ENCODE measurements at regions not wholly inside any gene's neighbourhood (a gene's known extent, or its start where the extent isn't known, plus 50 kb on each side); places are given as distances from the start of the nearest gene placed in this dataset.

GRCh38 chr20:48100483-48100882 is 315.2 kb upstream of the SULF2 start:
- no peak overlapping the region for H3K4ac ChIP-seq (ENCODE audit: low read depth, low read length)
- no peak overlapping the region for H4K91ac ChIP-seq (ENCODE audit: low read depth, low read length)
- WGBS (ENCODE audit: extremely low coverage, insufficient coverage, insufficient read length), result no CpG with 5 or more reads among the region's 3 CpGs
- H3K4me1 ChIP-seq (ENCODE audit: control insufficient read depth in 1 of 2, insufficient read depth in 2 of 2, low read length in 2 of 2), result no peaks in the 10 kb centered on the region
- no peak overlapping the region for H2BK12ac ChIP-seq (ENCODE audit: low read length)
- H3K79me2 ChIP-seq (ENCODE audit: control insufficient read depth, insufficient read depth, low read length, poor library complexity), result no peaks in the 10 kb centered on the region
- H3K27ac ChIP-seq (ENCODE audit: low read depth, low read length), result no peak overlapping the region
- H3K4me2 ChIP-seq (ENCODE audit: low read length), result no peak overlapping the region
- no peaks in the 10 kb centered on the region for H3K79me1 ChIP-seq (ENCODE audit: low read length)
- no peak overlapping the region for H3K9ac ChIP-seq (ENCODE audit: low read length)
- no peak overlapping the region for H3K23ac ChIP-seq (ENCODE audit: low read length)
- no peak overlapping the region for H2BK5ac ChIP-seq (ENCODE audit: low read depth, low read length, poor library complexity)
- no peak overlapping the region for H4K8ac ChIP-seq (ENCODE audit: low read depth, low read length)
- no peak overlapping the region for H3K18ac ChIP-seq (ENCODE audit: low read length)
- no peaks in the 10 kb centered on the region for H3K27me3 ChIP-seq (ENCODE audit: insufficient read depth, low read length)
- no peak overlapping the region for H2AFZ ChIP-seq (ENCODE audit: insufficient read depth, low read length, poor library complexity)
- H3K36me3 ChIP-seq (ENCODE audit: control insufficient read depth in 1 of 2, insufficient read depth in 2 of 2, low read length in 2 of 2), result no peaks in the 10 kb centered on the region
- H3K4me3 ChIP-seq (ENCODE audit: low read depth, low read length), result no peak overlapping the region
- H3K9me3 ChIP-seq (ENCODE audit: insufficient read depth, low read depth, low read length), result peaks cover 3% of the 10 kb centered on the region
- DNase-seq, result no peak
- no peak overlapping the region for H4K12ac ChIP-seq (ENCODE audit: low read depth, low read length)
- no peak overlapping the region for H2AK5ac ChIP-seq (ENCODE audit: low read length)
- H2BK120ac ChIP-seq (ENCODE audit: insufficient read depth, low read length, poor library complexity), result no peak overlapping the region
- H3K14ac ChIP-seq (ENCODE audit: low read length), result no peak overlapping the region

GRCh38 chr20:48098866-48099265 is 313.6 kb upstream of the SULF2 start:
- H3K27me3 ChIP-seq (ENCODE audit: insufficient read depth, low read length), result no peaks in the 10 kb centered on the region
- no peak overlapping the region for H3K4me3 ChIP-seq (ENCODE audit: low read depth, low read length)
- no peak overlapping the region for H3K23ac ChIP-seq (ENCODE audit: low read length)
- H3K36me3 ChIP-seq (ENCODE audit: control insufficient read depth in 1 of 2, insufficient read depth in 2 of 2, low read length in 2 of 2), result no peaks in the 10 kb centered on the region
- H2AFZ ChIP-seq (ENCODE audit: insufficient read depth, low read length, poor library complexity), result no peak overlapping the region
- DNase-seq, result no peak
- H2BK120ac ChIP-seq (ENCODE audit: insufficient read depth, low read length, poor library complexity), result no peak overlapping the region
- no peak overlapping the region for H4K12ac ChIP-seq (ENCODE audit: low read depth, low read length)
- no peaks in the 10 kb centered on the region for H3K79me2 ChIP-seq (ENCODE audit: control insufficient read depth, insufficient read depth, low read length, poor library complexity)
- H3K4ac ChIP-seq (ENCODE audit: low read depth, low read length), result no peak overlapping the region
- no peak overlapping the region for H3K18ac ChIP-seq (ENCODE audit: low read length)
- no CpG with 5 or more reads among the region's 4 CpGs for WGBS (ENCODE audit: extremely low coverage, insufficient coverage, insufficient read length)
- H3K27ac ChIP-seq (ENCODE audit: low read depth, low read length), result no peak overlapping the region
- no peak overlapping the region for H3K14ac ChIP-seq (ENCODE audit: low read length)
- no peak overlapping the region for H2AK5ac ChIP-seq (ENCODE audit: low read length)
- H4K91ac ChIP-seq (ENCODE audit: low read depth, low read length), result no peak overlapping the region
- no peak overlapping the region for H3K4me2 ChIP-seq (ENCODE audit: low read length)
- H2BK12ac ChIP-seq (ENCODE audit: low read length), result no peak overlapping the region
- H3K9ac ChIP-seq (ENCODE audit: low read length), result no peak overlapping the region
- H4K8ac ChIP-seq (ENCODE audit: low read depth, low read length), result no peak overlapping the region
- H3K79me1 ChIP-seq (ENCODE audit: low read length), result no peaks in the 10 kb centered on the region
- H3K4me1 ChIP-seq (ENCODE audit: control insufficient read depth in 1 of 2, insufficient read depth in 2 of 2, low read length in 2 of 2), result no peaks in the 10 kb centered on the region
- no peaks in the 10 kb centered on the region for H3K9me3 ChIP-seq (ENCODE audit: insufficient read depth, low read depth, low read length)
- H2BK5ac ChIP-seq (ENCODE audit: low read depth, low read length, poor library complexity), result no peak overlapping the region

DNA sequence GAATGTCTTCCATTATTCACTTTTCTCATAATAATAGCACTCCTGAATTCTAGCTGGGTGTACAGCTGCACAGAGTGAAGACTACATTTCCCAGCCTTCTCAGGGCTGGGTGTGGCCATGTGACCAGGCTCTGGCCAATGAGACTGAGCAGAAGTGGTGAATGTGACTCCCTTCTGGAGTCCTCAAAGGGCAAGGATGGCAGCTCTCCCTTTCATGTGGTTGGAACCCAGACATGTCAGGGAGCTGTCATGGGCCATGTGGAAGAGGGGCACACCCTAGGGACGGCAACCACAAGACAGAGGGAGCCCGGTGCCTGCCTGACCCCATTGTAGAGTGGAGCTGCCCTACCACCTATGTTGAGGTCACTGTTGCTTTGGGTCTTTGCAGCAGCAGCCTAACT is 312.8 kb upstream of the SULF2 start:
- Histone ChIP-seq H4K12ac (ENCODE audit: low read depth, low read length) (no peak overlapping the region), H3K4me1 (ENCODE audit: control insufficient read depth in 1 of 2, insufficient read depth in 2 of 2, low read length in 2 of 2) (no peaks in the 10 kb centered on the region), H3K14ac (ENCODE audit: low read length) (no peak overlapping the region), H3K79me2 (ENCODE audit: control insufficient read depth, insufficient read depth, low read length, poor library complexity) (no peaks in the 10 kb centered on the region), H2BK120ac (ENCODE audit: insufficient read depth, low read length, poor library complexity) (no peak overlapping the region), H3K9ac (ENCODE audit: low read length) (no peak overlapping the region), H3K27ac (ENCODE audit: low read depth, low read length) (no peak overlapping the region), H2AFZ (ENCODE audit: insufficient read depth, low read length, poor library complexity) (no peak overlapping the region), H2AK5ac (ENCODE audit: low read length) (no peak overlapping the region), H2BK5ac (ENCODE audit: low read depth, low read length, poor library complexity) (no peak overlapping the region), H3K27me3 (ENCODE audit: insufficient read depth, low read length) (no peaks in the 10 kb centered on the region), H3K9me3 (ENCODE audit: insufficient read depth, low read depth, low read length) (no peaks in the 10 kb centered on the region), H4K91ac (ENCODE audit: low read depth, low read length) (no peak overlapping the region), H3K79me1 (ENCODE audit: low read length) (no peaks in the 10 kb centered on the region), H2BK12ac (ENCODE audit: low read length) (no peak overlapping the region), H3K4ac (ENCODE audit: low read depth, low read length) (no peak overlapping the region), H3K4me3 (ENCODE audit: low read depth, low read length) (no peak overlapping the region), H3K18ac (ENCODE audit: low read length) (no peak overlapping the region), H3K4me2 (ENCODE audit: low read length) (no peak overlapping the region), H3K36me3 (ENCODE audit: control insufficient read depth in 1 of 2, insufficient read depth in 2 of 2, low read length in 2 of 2) (no peaks in the 10 kb centered on the region), H4K8ac (ENCODE audit: low read depth, low read length) (no peak overlapping the region), H3K23ac (ENCODE audit: low read length) (no peak overlapping the region)
- no CpG with 5 or more reads among the region's 2 CpGs for WGBS (ENCODE audit: extremely low coverage, insufficient coverage, insufficient read length)
- no peak for DNase-seq

DNA sequence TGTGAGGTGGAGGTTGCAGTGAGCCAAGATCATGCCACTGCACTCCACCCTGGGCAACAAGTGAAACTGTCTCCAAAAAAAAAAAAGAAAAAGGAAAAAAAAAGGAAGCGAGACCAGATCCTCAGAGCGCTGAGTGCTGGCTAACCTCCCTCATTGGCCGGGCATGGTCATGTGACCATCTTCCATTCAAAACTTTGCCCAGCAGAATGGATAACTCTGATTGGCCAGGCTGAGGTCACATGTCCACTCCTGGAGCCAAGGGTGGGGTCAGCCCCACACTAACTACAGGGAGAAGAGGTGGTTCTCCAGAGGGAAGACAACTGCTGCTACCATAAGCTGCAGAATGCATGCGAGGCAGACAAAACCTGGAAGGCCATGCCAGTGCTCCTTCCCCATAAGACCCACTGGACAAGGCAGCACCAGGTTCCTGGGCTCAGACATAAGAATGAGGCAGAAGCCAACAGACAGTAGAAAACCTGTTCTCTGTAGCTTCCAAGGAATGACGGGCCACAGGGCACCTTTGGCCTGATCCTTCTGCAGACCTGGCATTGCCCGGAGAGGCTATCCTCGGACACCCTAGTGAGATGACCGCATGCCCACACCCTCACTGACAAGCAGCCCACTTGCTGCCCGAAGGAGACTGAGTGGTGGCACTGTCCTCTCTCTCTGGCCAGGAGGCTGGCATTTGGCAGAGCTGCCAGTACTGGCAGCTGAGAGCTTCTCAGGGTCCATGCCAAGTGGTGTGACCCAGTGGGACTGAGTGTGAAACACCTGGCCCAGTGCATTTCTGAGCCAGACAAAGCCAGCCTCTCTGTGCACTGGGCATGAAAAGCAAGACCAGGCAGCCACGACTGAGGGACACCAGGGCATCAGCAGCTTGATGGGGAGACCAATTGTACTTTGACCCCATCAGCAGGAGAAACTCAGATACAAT is 311.9 kb upstream of the SULF2 start:
- Histone ChIP-seq H4K12ac (ENCODE audit: low read depth, low read length) (no peak overlapping the region), H3K14ac (ENCODE audit: low read length) (no peak overlapping the region), H3K27ac (ENCODE audit: low read depth, low read length) (no peak overlapping the region), H3K4me3 (ENCODE audit: low read depth, low read length) (no peak overlapping the region), H3K9ac (ENCODE audit: low read length) (no peak overlapping the region), H3K4ac (ENCODE audit: low read depth, low read length) (no peak overlapping the region), H4K91ac (ENCODE audit: low read depth, low read length) (no peak overlapping the region), H4K8ac (ENCODE audit: low read depth, low read length) (no peak overlapping the region), H2BK120ac (ENCODE audit: insufficient read depth, low read length, poor library complexity) (no peak overlapping the region), H3K79me2 (ENCODE audit: control insufficient read depth, insufficient read depth, low read length, poor library complexity) (no peaks in the 10 kb centered on the region), H3K79me1 (ENCODE audit: low read length) (no peaks in the 10 kb centered on the region), H3K27me3 (ENCODE audit: insufficient read depth, low read length) (no peaks in the 10 kb centered on the region), H2BK5ac (ENCODE audit: low read depth, low read length, poor library complexity) (no peak overlapping the region), H3K36me3 (ENCODE audit: control insufficient read depth in 1 of 2, insufficient read depth in 2 of 2, low read length in 2 of 2) (no peaks in the 10 kb centered on the region), H2AK5ac (ENCODE audit: low read length) (no peak overlapping the region), H3K4me2 (ENCODE audit: low read length) (no peak overlapping the region), H2BK12ac (ENCODE audit: low read length) (no peak overlapping the region), H2AFZ (ENCODE audit: insufficient read depth, low read length, poor library complexity) (no peak overlapping the region), H3K9me3 (ENCODE audit: insufficient read depth, low read depth, low read length) (no peaks in the 10 kb centered on the region), H3K4me1 (ENCODE audit: control insufficient read depth in 1 of 2, insufficient read depth in 2 of 2, low read length in 2 of 2) (no peaks in the 10 kb centered on the region), H3K18ac (ENCODE audit: low read length) (no peak overlapping the region), H3K23ac (ENCODE audit: low read length) (no peak overlapping the region)
- WGBS (ENCODE audit: extremely low coverage, insufficient coverage, insufficient read length), result no CpG with 5 or more reads among the region's 10 CpGs
- DNase-seq, result no peak
